MM.1S (cell line): ENCODE measurements at regions not wholly inside any gene's neighbourhood (a gene's known extent, or its start where the extent isn't known, plus 50 kb on each side); places are given as distances from the start of the nearest gene placed in this dataset.

Experiments
- DNase-seq: peaks from one replicate; pipeline ENCODE4 v3.0.0-alpha.2; 2015
- H2AFZ ChIP-seq: fragments of 300-600 bp; sonication (generic); 2 replicates; pipeline ENCODE4 v1.6.0; 2016; ENCODE audit warnings: antibody characterized with exemption, low read length
- H3F3A ChIP-seq: fragments of 300-600 bp; sonication (generic); 2 replicates; pipeline ENCODE4 v1.6.1; 2016; ENCODE audit warnings: mild to moderate bottlenecking, antibody characterized with exemption, low read length, moderate library complexity, mixed read lengths; ENCODE audit not compliant: insufficient read depth
- H3K27ac ChIP-seq: fragments of 300-600 bp; sonication (generic); 2 replicates; pipeline ENCODE4 v1.5.1; 2016; ENCODE audit warnings: mild to moderate bottlenecking, low read length
- H3K27me3 ChIP-seq: fragments of 300-600 bp; sonication (generic); replicated peaks from 2 replicates; pipeline ENCODE4 v1.6.0; 2016; ENCODE audit warnings: low read length; ENCODE audit not compliant: insufficient read depth
- H3K36me3 ChIP-seq: fragments of 300-600 bp; sonication (generic); replicated peaks from 2 replicates; pipeline ENCODE4 v1.6.1; 2016; ENCODE audit warnings: mild to moderate bottlenecking, low read length, mixed read lengths; ENCODE audit not compliant: insufficient read depth
- H3K4me1 ChIP-seq: fragments of 300-600 bp; sonication (generic); 2 replicates; pipeline ENCODE4 v1.6.1; 2016; ENCODE audit warnings: low read length, mixed read lengths
- H3K4me2 ChIP-seq: fragments of 300-600 bp; sonication (generic); 2 replicates; pipeline ENCODE4 v1.6.0; 2016; ENCODE audit warnings: low read depth, low read length
- H3K4me3 ChIP-seq: fragments of 300-600 bp; sonication (generic); 2 replicates; pipeline ENCODE4 v1.5.1; 2016; ENCODE audit warnings: low read length, mixed read lengths
- H3K79me2 ChIP-seq: fragments of 300-600 bp; sonication (generic); 2 replicates; pipeline ENCODE4 v1.6.1; 2016; ENCODE audit warnings: mixed run types, low read length, mixed read lengths
- H3K9ac ChIP-seq: fragments of 300-600 bp; sonication (generic); 2 replicates; pipeline ENCODE4 v1.6.1; 2016; ENCODE audit warnings: low read length, mixed read lengths
- H3K9me2 ChIP-seq: fragments of 300-600 bp; sonication (generic); replicated peaks from 2 replicates; pipeline ENCODE4 v1.6.1; 2016; ENCODE audit warnings: mild to moderate bottlenecking, low read length, mixed read lengths; ENCODE audit not compliant: insufficient read depth
- H3K9me3 ChIP-seq: fragments of 300-600 bp; sonication (generic); replicated peaks from 2 replicates; pipeline ENCODE4 v1.6.1; 2016; ENCODE audit warnings: mild to moderate bottlenecking, low read length, mixed read lengths; ENCODE audit not compliant: insufficient read depth
- H4K20me1 ChIP-seq: fragments of 300-600 bp; sonication (generic); 2 replicates; pipeline ENCODE4 v1.6.1; 2016; ENCODE audit warnings: mild to moderate bottlenecking, low read length, moderate library complexity, mixed read lengths; ENCODE audit not compliant: insufficient read depth
- CTCF ChIP-seq: fragments of 300-600 bp; sonication (generic); IDR thresholded peaks from 2 replicates; pipeline ENCODE4 v1.5.1; 2016; ENCODE audit warnings: antibody characterized with exemption, low read length, mixed read lengths
- EZH2 ChIP-seq: fragments of 300-600 bp; sonication (generic); optimal IDR thresholded peaks from 2 replicates; pipeline ENCODE3; 2017; ENCODE audit warnings: low read depth, mild to moderate bottlenecking, antibody characterized with exemption, low read length, mixed read lengths
- EZH2phosphoT487 ChIP-seq: fragments of 300-600 bp; sonication (generic); IDR thresholded peaks from 2 replicates; pipeline ENCODE4 v1.6.1; 2018; ENCODE audit warnings: antibody characterized with exemption, low read length

DNA sequence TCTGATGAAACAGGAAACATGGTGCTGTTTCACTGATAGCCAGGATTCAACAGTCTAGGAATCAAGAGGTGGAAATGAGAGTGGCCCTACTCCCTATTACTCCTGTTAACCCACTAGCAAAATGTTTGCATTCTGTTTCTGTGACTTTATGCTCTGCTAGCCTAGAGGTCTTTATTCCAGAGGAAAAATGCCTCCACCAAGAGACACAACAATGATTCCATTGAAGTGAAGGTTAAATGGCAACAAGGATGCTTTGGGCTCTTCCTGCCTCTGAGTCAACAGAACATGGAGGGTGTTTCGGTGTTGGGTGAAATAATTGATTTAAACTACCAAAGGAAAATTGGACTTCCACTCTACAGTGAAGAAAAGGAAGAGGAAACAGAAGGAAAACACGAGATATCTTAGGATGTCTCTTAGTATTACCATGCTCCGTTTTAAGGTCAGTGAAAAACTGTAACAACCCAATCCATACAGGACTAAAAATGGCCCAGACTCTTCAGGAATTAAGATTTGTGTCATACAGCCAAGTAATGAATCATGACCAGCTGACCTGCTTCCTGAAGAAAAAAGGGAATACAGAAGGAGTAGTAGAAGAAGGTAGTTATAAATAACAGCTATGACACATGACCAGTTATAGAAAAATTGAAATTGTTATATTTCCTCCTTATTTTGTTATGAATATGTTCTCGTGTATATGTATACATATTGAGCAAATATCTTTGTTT, 1237.8 kb downstream of the NCAM2 start:
- Histone ChIP-seq H3K27me3 (no peaks in the 10 kb centered on the region), H3K4me2 (no peak overlapping the region), H3K36me3 (no peaks in the 10 kb centered on the region), H3K27ac (no peak overlapping the region), H3K4me3 (no peak overlapping the region), H3K4me1 (no peaks in the 10 kb centered on the region), H3K9me3 (no peaks in the 10 kb centered on the region), H3K9me2 (no peaks in the 10 kb centered on the region), H4K20me1 (no peaks in the 10 kb centered on the region), H3F3A (no peaks in the 10 kb centered on the region), H3K9ac (no peak overlapping the region), H3K79me2 (no peaks in the 10 kb centered on the region), H2AFZ (no peak overlapping the region)
- DNase-seq = no peak
- no peak for TF ChIP-seq EZH2
- no peak for TF ChIP-seq EZH2phosphoT487
- no peak for TF ChIP-seq CTCF

GRCh38 chr21:22244516-22244915, 1246.3 kb downstream of the NCAM2 start:
- TF ChIP-seq CTCF (no peak), EZH2phosphoT487 (no peak), EZH2 (no peak)
- Histone ChIP-seq H2AFZ (no peak overlapping the region), H3K4me3 (no peak overlapping the region), H3K4me1 (no peaks in the 10 kb centered on the region), H3K9ac (no peak overlapping the region), H3K9me2 (no peaks in the 10 kb centered on the region), H3F3A (no peaks in the 10 kb centered on the region), H3K4me2 (no peak overlapping the region), H3K36me3 (no peaks in the 10 kb centered on the region), H3K27ac (no peak overlapping the region), H3K27me3 (no peaks in the 10 kb centered on the region), H4K20me1 (no peaks in the 10 kb centered on the region), H3K79me2 (no peaks in the 10 kb centered on the region), H3K9me3 (no peaks in the 10 kb centered on the region)
- DNase-seq = no peak

DNA sequence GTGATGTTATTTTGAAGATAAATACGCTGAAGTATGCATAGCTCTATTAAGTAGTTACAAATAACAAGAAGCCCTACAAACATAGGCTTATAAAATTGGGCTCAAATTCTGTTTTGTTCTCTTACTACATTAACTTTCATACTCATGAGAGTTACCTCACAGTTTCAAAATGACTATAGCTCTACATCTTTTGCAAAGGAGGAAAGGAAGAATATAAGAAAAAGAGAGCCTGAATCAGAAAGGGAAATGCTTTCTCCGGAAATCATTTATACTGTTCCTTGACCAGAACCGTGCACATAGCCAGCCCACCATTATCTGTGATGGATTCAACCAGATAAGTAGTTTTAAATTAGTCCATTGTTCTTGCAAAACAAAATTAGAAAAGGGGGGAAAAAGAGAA, 1252.1 kb downstream of the NCAM2 start:
- Histone ChIP-seq H3K9me2 (no peaks in the 10 kb centered on the region), H2AFZ (no peak overlapping the region), H3K9me3 (no peaks in the 10 kb centered on the region), H4K20me1 (no peaks in the 10 kb centered on the region), H3F3A (no peaks in the 10 kb centered on the region), H3K4me3 (no peak overlapping the region), H3K79me2 (no peaks in the 10 kb centered on the region), H3K36me3 (no peaks in the 10 kb centered on the region), H3K4me1 (no peaks in the 10 kb centered on the region), H3K9ac (no peak overlapping the region), H3K27me3 (no peaks in the 10 kb centered on the region), H3K27ac (no peak overlapping the region), H3K4me2 (no peak overlapping the region)
- DNase-seq = no peak
- TF ChIP-seq EZH2 = no peak
- TF ChIP-seq CTCF = no peak
- no peak for TF ChIP-seq EZH2phosphoT487
